ENCODE measurements at regions not wholly inside any gene's neighbourhood (a gene's known extent, or its start where the extent isn't known, plus 50 kb on each side); places are given as distances from the start of the nearest gene placed in this dataset.

GRCh38 chr5:69035665-69036064, 58.1 kb upstream of the SLC30A5 start (continued):
- no peak for TF ChIP-seq SNAPC4 (CRISPR knock-in tag; IDR thresholded peaks at IDR 0.05)
- TF ChIP-seq ZMYM4 (CRISPR knock-in tag; IDR thresholded peaks at IDR 0.05), result no peak
- no peak for TF ChIP-seq HDAC6 (IDR thresholded peaks at IDR 0.05; ENCODE audit: low read depth, low read length)
- TF ChIP-seq ERF (CRISPR knock-in tag; IDR thresholded peaks at IDR 0.05), result no peak

GRCh38 chr5:69038539-69038938, 55.3 kb upstream of the SLC30A5 start:
- Histone ChIP-seq H3K79me2 (ENCODE audit: insufficient read depth, low read length) (no peaks in the 10 kb centered on the region), H3K9ac (ENCODE audit: insufficient read depth, low read depth, low read length) (no peak overlapping the region), H2AFZ (ENCODE audit: low read length) (peak overlapping the region; percentile 95), H4K20me1 (ENCODE audit: insufficient read depth, low read length) (no peaks in the 10 kb centered on the region), H3K4me1 (ENCODE audit: insufficient read depth, low read length) (peaks cover 16% of the 10 kb centered on the region), H3K27me3 (ENCODE audit: control insufficient read depth in 1 of 2, insufficient read depth in 2 of 2, low read length in 2 of 2) (no peaks in the 10 kb centered on the region), H3K27ac (ENCODE audit: extremely low read length, insufficient read depth, low read length) (no peak overlapping the region), H3K36me3 (replicated peaks in 1 of 2; ENCODE audit: control insufficient read depth in 1 of 2, insufficient read depth in 2 of 2, low read length in 2 of 2) (no peaks in the 10 kb centered on the region), H3K4me2 (ENCODE audit: low read depth, low read length) (peak overlapping the region; percentile 83), H3K4me3 (replicated peaks in 1 of 3; ENCODE audit: insufficient read depth in 1 of 3, low read depth in 2 of 3, low read length in 3 of 3) (peak overlapping the region in 2 of 3 experiments; percentile 15 to 55; a peak in 3 of 6 replicates), H3K9me3 (ENCODE audit: low read length) (no peaks in the 10 kb centered on the region)
- WGBS (ENCODE audit: low lambda C conversion rate), result 11% methylated on average over 6 of the region's 8 CpGs
- FAIRE-seq (no peak), ATAC-seq (peak; percentile 81), DNase-seq (ENCODE audit: low spot score) (peak; percentile 21)
- TF ChIP-seq PBX3 (CRISPR knock-in tag; IDR thresholded peaks at IDR 0.05; ENCODE audit: borderline replicate concordance) (no peak), ZNF292 (CRISPR knock-in tag; IDR thresholded peaks at IDR 0.05; ENCODE audit: borderline replicate concordance, low read depth) (0 out of 2 replicates have a peak, but pooled peaks have one; percentile 27), ZNF18 (CRISPR knock-in tag; IDR thresholded peaks at IDR 0.05; ENCODE audit: insufficient replicate concordance) (peak; percentile 32), ZNF468 (CRISPR knock-in tag; IDR thresholded peaks at IDR 0.05) (no peak), GATAD2A (CRISPR knock-in tag; IDR thresholded peaks at IDR 0.05) (0 out of 2 replicates have a peak, but pooled peaks have one; percentile 16), CTCF (CRISPR knock-in tag; IDR thresholded peaks at IDR 0.05) (peak; percentile 23), CEBPB (IDR thresholded peaks at IDR 0.05; ENCODE audit: borderline replicate concordance, low read depth, low read length) (peak; percentile 54; the same call in 1 of the 2 replicates)
- BruUV-seq (replicated peaks), result no TSS peak
- POLR2A ChIA-PET, result interaction anchor here (1.0 kb wide), 1 partner anchor 12 kb away, joined by 3 read pairs; no protein-coding TSS in a partner anchor
- CTCF ChIA-PET (ENCODE audit: low intra/inter-chr PET ratio, low total read pairs), result no interaction called here
- intact Hi-C loops (cut with micrococcal nuclease; ENCODE audit: unreplicated experiment) (no loop called here), in situ Hi-C loops (cut with HindIII; ENCODE audit: extremely low pct_ligation_motif_present, low pct_unique_long_range_greater_than_20kb) (no loop called here)

Measured in HepG2 (cell line).